Adrenal gland (tissue), 9 donors: ENCODE measurements at regions not wholly inside any gene's neighbourhood (a gene's known extent, or its start where the extent isn't known, plus 50 kb on each side); places are given as distances from the start of the nearest gene placed in this dataset.

Experiments used
- DNase-seq, 7 donors: peaks; one replicate each; pipeline ENCODE4 v3.0.0-alpha.2; 2019 to 2020
- H3K27ac ChIP-seq, 5 donors: fragments of 200-600 bp; sonication (generic) in 4 of 5; 1 replicate in 3 of 5; 2 replicates in 2 of 5; pipeline versions ENCODE4 v1.5.1 to v1.8.0; 2016 to 2020; ENCODE audit warnings: mild to moderate bottlenecking in 1 of 5
- H3K27me3 ChIP-seq: fragments of 200-600 bp; 2 replicates; pipeline ENCODE4 v1.8.0; 2021
- H3K36me3 ChIP-seq, 2 donors: fragments of 200-600 bp; replicated peaks in 1 of 2; 1 replicate in 1 of 2; 2 replicates in 1 of 2; pipeline versions ENCODE4 v1.5.1 to v1.8.0; 2018 to 2022
- H3K4me1 ChIP-seq, 2 donors: fragments of 200-600 bp; replicated peaks in 1 of 2; 1 replicate in 1 of 2; 2 replicates in 1 of 2; pipeline versions ENCODE4 v1.5.1 to v1.8.0; 2018 to 2021
- H3K4me3 ChIP-seq, 4 donors: fragments of 200-600 bp; sonication (generic) in 3 of 4; one replicate each; pipeline ENCODE4 v1.5.1; 2016 to 2018
- H3K9me3 ChIP-seq, 3 donors: fragments of 200-600 bp; sonication (generic) in 1 of 3; replicated peaks in 1 of 3; 1 replicate in 2 of 3; 2 replicates in 1 of 3; pipeline versions ENCODE4 v1.5.1 to v1.8.0; 2016 to 2021
- CTCF ChIP-seq, 6 experiments: fragments of 450-650 bp in 4 of 6; fragments of 200-600 bp in 2 of 6; sonication (generic) in 1 of 6; IDR thresholded peaks; 1 replicate in 5 of 6; 2 replicates in 1 of 6; pipeline versions ENCODE4 v1.5.1 to v1.8.0; 2016 to 2021; ENCODE audit warnings: antibody characterized with exemption in 6 of 6, mild to moderate bottlenecking in 2 of 6, moderate library complexity in 1 of 6
- POLR2A ChIP-seq, 2 donors: fragments of 450-650 bp; IDR thresholded peaks; one replicate each; pipeline ENCODE4 v1.6.1; 2017; ENCODE audit warnings: antibody characterized with exemption in 2 of 2, mild to moderate bottlenecking in 2 of 2, moderate library complexity in 1 of 2
- WGBS, 4 donors: extraction: QIAGEN DNeasy Blood & Tissue Kit in 2 of 4; methylation state at CpG; one replicate each; pipeline versions ENCODE4 v1.1.5 to v1.1.7; 2013 to 2017; 5-methylcytosine and 5-hydroxymethylcytosine counted together
- intact Hi-C, 2 donors: fragments of 100-400 bp; cut with DNase I; formaldehyde crosslinking; loops; one replicate each; pipeline versions ENCODE4 v1.14.1 to v1.15.0; 2022 to 2023
- donor health status: healthy with polysubstance abuse.
- donor health status: Bipolar disorder and iron deficiency.
- donor health status: DM: yes; HTN: yes; CAD: no.
- donor health status: DM: no; HTN: no; CAD: no.
- donor health status: DM: no; HTN: no; CAD: no.

- H3K9me3 ChIP-seq, result no peaks in the 10 kb centered on the region
- TF ChIP-seq CTCF (IDR thresholded peaks at IDR 0.05) (no peak), POLR2A (IDR thresholded peaks at IDR 0.05) (no peak)
- no peak overlapping the region for H3K27ac ChIP-seq
- no peak for DNase-seq
- H3K27me3 ChIP-seq, result no peaks in the 10 kb centered on the region
- H3K4me1 ChIP-seq, result no peaks in the 10 kb centered on the region
- intact Hi-C loops, result loop anchor here in 1 of 2 donors (10.0 kb wide), 1 partner anchor 264 kb away; the partner anchor contains the start of gene MYO1B
- no peak overlapping the region for H3K4me3 ChIP-seq
- 68 to 80% (median 74%) methylated on average over 5 of the region's 5 CpGs for WGBS, 4 donors
- H3K36me3 ChIP-seq, result no peaks in the 10 kb centered on the region
These were observed 169.2 kb upstream of the NABP1 start for GRCh38 chr2:191508738-191509137.

DNA sequence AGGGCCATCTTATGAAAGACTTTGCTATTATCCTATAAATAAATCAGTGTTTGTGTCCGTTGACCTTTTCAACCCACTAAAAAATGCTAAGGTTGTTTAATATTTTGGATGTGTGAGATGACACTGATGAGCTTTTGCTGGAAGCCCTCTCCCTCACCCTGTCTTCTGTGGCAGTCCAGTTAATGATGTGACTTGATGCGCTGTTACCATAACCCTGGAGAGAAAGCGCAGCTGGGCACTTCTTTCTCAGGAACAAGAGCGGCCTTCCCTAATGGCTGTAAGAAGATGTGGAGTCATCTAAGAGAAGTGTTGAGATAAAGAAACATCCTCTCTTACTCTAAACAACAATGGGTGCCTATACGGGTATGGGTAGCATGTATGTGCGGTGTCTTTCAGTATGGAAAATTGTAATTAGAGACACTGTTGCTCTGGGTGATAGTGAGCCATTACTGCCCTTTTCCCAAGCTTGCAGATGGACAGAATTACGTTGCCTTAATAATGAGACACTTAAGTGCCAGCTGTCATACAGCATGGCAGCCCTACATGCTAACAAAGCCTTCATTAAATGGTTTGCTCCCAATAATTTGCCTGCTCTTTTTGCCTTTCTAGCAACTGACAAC, 165.6 kb upstream of the NABP1 start:
- TF ChIP-seq POLR2A (IDR thresholded peaks at IDR 0.05) (no peak), CTCF (IDR thresholded peaks at IDR 0.05) (no peak)
- Histone ChIP-seq H3K4me3 (no peak overlapping the region), H3K9me3 (no peaks in the 10 kb centered on the region), H3K27me3 (no peaks in the 10 kb centered on the region), H3K27ac (no peak overlapping the region), H3K36me3 (no peaks in the 10 kb centered on the region), H3K4me1 (no peaks in the 10 kb centered on the region)
- DNase-seq, result no peak
- 77 to 87% (median 80%) methylated on average over 7 of the region's 7 CpGs for WGBS, 4 donors
- intact Hi-C loops, result no loop called here

DNA sequence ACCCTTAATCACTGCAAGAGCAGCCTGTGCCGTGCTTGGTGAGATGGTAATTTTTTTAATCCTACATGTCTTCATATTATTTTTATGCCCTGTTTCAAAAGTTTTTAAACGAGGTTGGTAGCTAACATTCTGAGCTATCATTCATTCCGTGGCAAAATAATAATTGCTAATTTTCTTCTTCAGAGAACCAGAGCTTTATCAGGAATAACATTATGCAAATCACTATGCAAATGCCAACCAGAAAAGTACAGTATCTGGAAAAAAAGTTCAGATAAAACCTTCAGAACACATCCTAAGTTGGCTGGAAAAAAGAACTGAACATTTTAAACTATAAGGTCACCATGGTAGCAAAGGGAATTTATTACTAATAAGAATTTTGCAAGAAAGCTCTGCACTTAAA, 165.1 kb upstream of the NABP1 start:
- no peaks in the 10 kb centered on the region for H3K9me3 ChIP-seq
- 69 to 79% (median 78%) methylated on average over 3 of the region's 3 CpGs for whole genome bisulfite sequencing, 4 donors
- no peak for TF ChIP-seq POLR2A (IDR thresholded peaks at IDR 0.05)
- TF ChIP-seq CTCF (IDR thresholded peaks at IDR 0.05), result no peak
- H3K27me3 ChIP-seq, result no peaks in the 10 kb centered on the region
- no peak overlapping the region for H3K27ac ChIP-seq
- H3K36me3 ChIP-seq, result no peaks in the 10 kb centered on the region
- H3K4me1 ChIP-seq, result no peaks in the 10 kb centered on the region
- no peak for DNase-seq
- H3K4me3 ChIP-seq, result no peak overlapping the region
- intact Hi-C loops, result no loop called here

DNA sequence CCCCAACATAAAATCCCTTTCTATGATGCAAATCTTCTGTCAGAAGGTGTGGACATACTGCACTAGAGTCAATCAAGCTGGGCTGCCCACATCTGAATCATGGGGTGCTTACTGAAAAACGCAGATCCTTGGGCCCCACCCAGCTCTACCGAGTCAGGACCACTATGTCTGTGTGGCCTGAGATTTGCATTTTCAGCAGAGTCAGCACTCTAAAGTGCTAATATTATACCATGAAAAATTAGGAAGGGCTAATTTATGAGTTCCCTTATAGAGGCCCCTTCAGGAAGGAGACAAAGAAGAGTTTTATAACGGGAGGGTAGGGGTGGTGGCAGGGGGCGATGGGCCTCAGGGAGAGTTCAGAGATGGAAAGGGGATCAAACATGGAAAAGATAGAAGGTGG, 163.3 kb upstream of the NABP1 start:
- 38 to 47% (median 39%) methylated on average over 3 to 4 of the region's 4 CpGs for WGBS, 4 donors
- no peak for TF ChIP-seq POLR2A (IDR thresholded peaks at IDR 0.05)
- TF ChIP-seq CTCF (IDR thresholded peaks at IDR 0.05), result no peak
- Histone ChIP-seq H3K36me3 (no peaks in the 10 kb centered on the region), H3K4me3 (no peak overlapping the region), H3K27ac (no peak overlapping the region), H3K9me3 (no peaks in the 10 kb centered on the region), H3K27me3 (no peaks in the 10 kb centered on the region), H3K4me1 (no peaks in the 10 kb centered on the region)
- intact Hi-C loops, result no loop called here
- DNase-seq, result no peak
